Fibroblast of the aortic adventitia (primary cell): ENCODE measurements at regions not wholly inside any gene's neighbourhood (a gene's known extent, or its start where the extent isn't known, plus 50 kb on each side); places are given as distances from the start of the nearest gene placed in this dataset.

Source experiments
- DNase-seq: peaks from one replicate; pipeline ENCODE4 v3.0.0-alpha.2; 2010; ENCODE audit warnings: low read depth
- H3K4me3 ChIP-seq: 2 replicates; pipeline ENCODE4 v1.5.1; 2011; ENCODE audit warnings: low read depth, mild to moderate bottlenecking, control low read depth, low read length, moderate library complexity
- CTCF ChIP-seq: IDR thresholded peaks from 2 replicates; pipeline ENCODE4 v1.5.1; 2011; ENCODE audit warnings: mild to moderate bottlenecking, low read length, control low read depth, inconsistent platforms; ENCODE audit not compliant: insufficient read depth

GRCh38 chr3:157718800-157719199, 215.6 kb upstream of the VEPH1 start:
- no peak for DNase-seq

GRCh38 chr3:157713101-157713500, 209.9 kb upstream of the VEPH1 start:
- H3K4me3 ChIP-seq: no peak overlapping the region
- DNase-seq: no peak
- no peak for TF ChIP-seq CTCF

More at GRCh38 chr3:157718800-157719199, 215.6 kb upstream of the VEPH1 start:
- no peak for TF ChIP-seq CTCF
- no peak overlapping the region for H3K4me3 ChIP-seq

GRCh38 chr3:157705258-157705657, 202.0 kb upstream of the VEPH1 start:
- TF ChIP-seq CTCF: no peak
- DNase-seq: no peak
- H3K4me3 ChIP-seq: no peak overlapping the region

GRCh38 chr3:157700405-157700804, 197.2 kb upstream of the VEPH1 start:
- H3K4me3 ChIP-seq: no peak overlapping the region
- no peak for TF ChIP-seq CTCF
- no peak for DNase-seq

GRCh38 chr3:157695586-157695985, 192.4 kb upstream of the VEPH1 start:
- TF ChIP-seq CTCF: no peak
- no peak for DNase-seq
- H3K4me3 ChIP-seq: no peak overlapping the region

- no peak overlapping the region for H3K4me3 ChIP-seq
- no peak for DNase-seq
Measured at GRCh38 chr3:157695103-157695502, 191.9 kb upstream of the VEPH1 start.

More at GRCh38 chr3:157695103-157695502, 191.9 kb upstream of the VEPH1 start:
- no peak for TF ChIP-seq CTCF
